Breast epithelium (tissue), 4 donors: ENCODE measurements at regions not wholly inside any gene's neighbourhood (a gene's known extent, or its start where the extent isn't known, plus 50 kb on each side); places are given as distances from the start of the nearest gene placed in this dataset.

Source experiments
- DNase-seq, 2 donors: peaks; one replicate each; pipeline ENCODE4 v3.0.0-alpha.2; 2019; ENCODE audit warnings: low spot score in 2 of 2
- H3K27ac ChIP-seq, 2 donors: fragments of 200-600 bp; sonication (generic) in 1 of 2; one replicate each; pipeline ENCODE4 v1.5.1; 2016 to 2019; ENCODE audit warnings: mild to moderate bottlenecking in 1 of 2
- H3K27me3 ChIP-seq, 2 donors: fragments of 200-600 bp; sonication (generic) in 1 of 2; one replicate each; pipeline versions ENCODE4 v1.5.1 to v1.6.0; 2017 to 2019; ENCODE audit warnings: control low read depth in 1 of 2, mild to moderate bottlenecking in 1 of 2
- H3K36me3 ChIP-seq: fragments of 200-600 bp; one replicate; pipeline ENCODE4 v1.5.1; 2019
- H3K4me1 ChIP-seq, 2 donors: fragments of 200-600 bp; sonication (generic); one replicate each; pipeline ENCODE4 v1.5.1; 2016 to 2019; ENCODE audit warnings: control low read depth in 1 of 2
- H3K4me3 ChIP-seq, 3 donors: fragments of 200-600 bp; sonication (generic); 1 replicate in 2 of 3; 2 replicates in 1 of 3; pipeline ENCODE4 v1.5.1; 2016 to 2019; ENCODE audit warnings: mild to moderate bottlenecking in 3 of 3, moderate library complexity in 2 of 3
- H3K9me3 ChIP-seq, 2 donors: fragments of 200-600 bp; sonication (generic) in 1 of 2; one replicate each; pipeline ENCODE4 v1.5.1; 2016 to 2019; ENCODE audit warnings: control low read depth in 1 of 2
- CTCF ChIP-seq, 3 donors: fragments of 450-650 bp; IDR thresholded peaks; one replicate each; pipeline ENCODE4 v1.5.1; 2016 to 2017; ENCODE audit warnings: antibody characterized with exemption in 3 of 3, mild to moderate bottlenecking in 3 of 3, moderate library complexity in 3 of 3
- POLR2A ChIP-seq: fragments of 450-650 bp; IDR thresholded peaks from one replicate; pipeline ENCODE4 v1.6.1; 2016; ENCODE audit warnings: antibody characterized with exemption, mild to moderate bottlenecking, moderate library complexity
- POLR2AphosphoS5 ChIP-seq, 3 donors: sonication (generic); formaldehyde crosslinking; IDR thresholded peaks; one replicate each; pipeline ENCODE4 v1.6.1; 2017; ENCODE audit warnings: antibody characterized with exemption in 3 of 3
- intact Hi-C: fragments of 100-400 bp; cut with DNase I; formaldehyde crosslinking; loops from one replicate; pipeline ENCODE4 v1.15.1; 2023; ENCODE audit warnings: low total_unique reads

- intact Hi-C loops: no loop called here
- Histone ChIP-seq H3K4me3 (no peak overlapping the region), H3K27me3 (no peaks in the 10 kb centered on the region), H3K9me3 (no peaks in the 10 kb centered on the region), H3K4me1 (no peaks in the 10 kb centered on the region), H3K27ac (no peak overlapping the region), H3K36me3 (no peaks in the 10 kb centered on the region)
- DNase-seq: no peak
- no peak for TF ChIP-seq POLR2AphosphoS5 (IDR thresholded peaks at IDR 0.05)
- TF ChIP-seq POLR2A: no peak
- TF ChIP-seq CTCF (IDR thresholded peaks at IDR 0.05): no peak
Measured at GRCh38 chr6:122153557-122153956, 245.9 kb upstream of the HSF2 start.

GRCh38 chr6:122154155-122154554 lies 245.3 kb upstream of the HSF2 start:
- no peaks in the 10 kb centered on the region for H3K36me3 ChIP-seq
- intact Hi-C loops: no loop called here
- DNase-seq: no peak
- H3K9me3 ChIP-seq: no peaks in the 10 kb centered on the region
- TF ChIP-seq POLR2A: no peak
- no peak for TF ChIP-seq POLR2AphosphoS5 (IDR thresholded peaks at IDR 0.05)
- no peak for TF ChIP-seq CTCF (IDR thresholded peaks at IDR 0.05)
- H3K4me3 ChIP-seq: no peak overlapping the region
- H3K27ac ChIP-seq: no peak overlapping the region
- H3K4me1 ChIP-seq: no peaks in the 10 kb centered on the region
- no peaks in the 10 kb centered on the region for H3K27me3 ChIP-seq

- intact Hi-C loops: no loop called here
- Histone ChIP-seq H3K27me3 (no peaks in the 10 kb centered on the region), H3K27ac (no peak overlapping the region), H3K36me3 (no peaks in the 10 kb centered on the region), H3K9me3 (no peaks in the 10 kb centered on the region), H3K4me3 (no peak overlapping the region), H3K4me1 (no peaks in the 10 kb centered on the region)
- TF ChIP-seq CTCF (IDR thresholded peaks at IDR 0.05) (no peak), POLR2AphosphoS5 (IDR thresholded peaks at IDR 0.05) (no peak), POLR2A (no peak)
- no peak for DNase-seq
Measured at GRCh38 chr6:122154912-122155575, 244.4 kb upstream of the HSF2 start.

GRCh38 chr6:122161136-122161535 lies 238.3 kb upstream of the HSF2 start:
- intact Hi-C loops: no loop called here
- no peak overlapping the region for H3K27ac ChIP-seq
- DNase-seq: no peak
- no peaks in the 10 kb centered on the region for H3K27me3 ChIP-seq
- no peaks in the 10 kb centered on the region for H3K9me3 ChIP-seq
- H3K4me3 ChIP-seq: no peak overlapping the region
- no peaks in the 10 kb centered on the region for H3K36me3 ChIP-seq
- H3K4me1 ChIP-seq: no peaks in the 10 kb centered on the region
- TF ChIP-seq CTCF (IDR thresholded peaks at IDR 0.05) (no peak), POLR2A (no peak), POLR2AphosphoS5 (IDR thresholded peaks at IDR 0.05) (no peak)

- no peaks in the 10 kb centered on the region for H3K9me3 ChIP-seq
- H3K4me3 ChIP-seq: no peak overlapping the region
- H3K27me3 ChIP-seq: no peaks in the 10 kb centered on the region
- H3K4me1 ChIP-seq: no peaks in the 10 kb centered on the region
- TF ChIP-seq POLR2A (no peak), POLR2AphosphoS5 (IDR thresholded peaks at IDR 0.05) (no peak), CTCF (IDR thresholded peaks at IDR 0.05) (no peak)
- no peak overlapping the region for H3K27ac ChIP-seq
- H3K36me3 ChIP-seq: no peaks in the 10 kb centered on the region
- no peak for DNase-seq
- intact Hi-C loops: no loop called here
Measured at GRCh38 chr6:122165014-122165413, 234.4 kb upstream of the HSF2 start.
